Iris pigment epithelial cell (primary cell): ENCODE measurements at regions not wholly inside any gene's neighbourhood (a gene's known extent, or its start where the extent isn't known, plus 50 kb on each side); places are given as distances from the start of the nearest gene placed in this dataset.

Source experiments
- DNase-seq: peaks from one replicate; pipeline ENCODE4 v3.0.0-alpha.2; 2011; ENCODE audit warnings: low read depth

- no peak for DNase-seq
Measured at GRCh38 chr2:120477198-120477597, 131.3 kb downstream of the INHBB start.

DNA sequence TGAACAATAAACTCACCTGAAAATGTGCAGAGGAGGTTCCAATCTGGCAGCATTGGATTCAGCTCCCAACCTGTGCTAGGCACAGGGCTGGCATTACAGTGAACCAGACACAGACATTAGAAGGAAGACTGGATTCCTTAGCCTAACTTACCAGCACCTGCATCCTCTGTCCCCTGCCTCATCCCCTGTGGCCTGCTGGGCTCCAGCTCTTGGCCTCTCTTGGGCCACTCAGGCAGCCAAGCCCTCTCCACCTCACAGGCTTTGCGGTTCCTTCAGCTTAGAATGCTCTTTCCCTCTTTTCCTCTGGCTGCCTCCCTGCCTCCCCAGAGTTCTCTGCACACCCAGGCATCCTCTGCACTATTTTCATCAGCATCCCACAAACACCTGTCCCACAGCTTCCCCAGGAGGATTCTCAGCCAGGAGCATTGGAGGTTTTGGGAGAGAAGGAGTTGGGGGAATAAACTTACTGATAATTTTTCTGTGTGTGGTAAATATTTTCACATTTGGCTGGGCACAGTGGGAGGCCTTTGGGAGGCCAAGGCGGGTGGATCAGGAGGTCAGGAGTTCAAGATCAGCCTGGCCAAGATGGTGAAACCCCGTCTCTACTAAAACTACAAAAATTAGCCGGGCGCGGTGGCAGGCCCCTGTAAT lies 132.0 kb downstream of the INHBB start:
- no peak for DNase-seq

DNA sequence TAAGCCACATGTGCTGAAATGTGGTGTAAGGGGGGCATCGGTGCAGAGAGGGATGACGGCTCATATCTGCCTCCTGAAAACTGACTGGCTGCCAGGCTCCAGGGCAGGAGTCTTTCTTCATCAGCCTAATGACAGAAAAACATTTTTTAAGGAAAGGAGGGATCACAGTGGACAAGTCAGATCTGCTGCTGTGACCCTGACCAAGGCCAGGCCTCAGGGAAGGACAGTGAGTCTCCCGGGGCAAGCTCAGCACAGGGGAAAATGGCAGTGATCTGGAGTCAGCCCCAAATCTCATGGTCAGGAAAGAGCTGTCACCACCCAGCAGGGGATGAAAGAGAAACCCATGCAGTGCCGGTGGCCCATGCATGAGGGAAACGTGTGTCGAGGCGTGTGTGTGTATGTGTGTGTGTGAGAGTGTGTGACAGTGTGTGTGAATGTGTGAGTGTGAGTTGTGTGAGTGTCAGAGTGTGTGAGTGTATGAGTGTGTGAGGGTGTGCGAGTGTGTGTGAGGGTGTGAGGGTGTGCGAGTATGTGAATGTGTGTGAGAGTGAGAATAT lies 134.5 kb downstream of the INHBB start:
- no peak for DNase-seq

- no peak for DNase-seq
Measured at GRCh38 chr2:120480903-120481445, 135.0 kb downstream of the INHBB start.

GRCh38 chr2:120481446-120482194 lies 135.7 kb downstream of the INHBB start:
- no peak for DNase-seq

DNA sequence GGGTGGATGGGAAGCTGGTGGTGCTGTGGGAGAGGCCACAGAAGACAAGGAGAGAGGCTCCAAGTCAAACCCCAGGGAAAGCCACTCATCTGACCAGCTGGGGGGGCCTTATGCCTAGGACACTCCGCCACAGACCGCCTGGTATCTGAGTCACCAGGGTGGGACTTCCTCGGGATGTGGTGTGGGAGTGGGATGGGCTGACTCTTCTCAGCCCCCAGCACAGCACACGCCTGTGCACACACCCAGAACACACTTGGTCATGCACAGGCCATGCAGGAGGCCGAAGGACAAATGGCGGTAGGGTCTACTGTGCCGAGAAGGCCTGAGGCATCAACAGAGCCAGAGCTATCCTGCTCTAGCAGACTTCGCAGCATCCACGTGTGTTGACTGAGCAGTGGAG lies 136.4 kb downstream of the INHBB start:
- no peak for DNase-seq

- DNase-seq, result no peak
Measured at GRCh38 chr2:120483355-120483754, 137.4 kb downstream of the INHBB start.

DNA sequence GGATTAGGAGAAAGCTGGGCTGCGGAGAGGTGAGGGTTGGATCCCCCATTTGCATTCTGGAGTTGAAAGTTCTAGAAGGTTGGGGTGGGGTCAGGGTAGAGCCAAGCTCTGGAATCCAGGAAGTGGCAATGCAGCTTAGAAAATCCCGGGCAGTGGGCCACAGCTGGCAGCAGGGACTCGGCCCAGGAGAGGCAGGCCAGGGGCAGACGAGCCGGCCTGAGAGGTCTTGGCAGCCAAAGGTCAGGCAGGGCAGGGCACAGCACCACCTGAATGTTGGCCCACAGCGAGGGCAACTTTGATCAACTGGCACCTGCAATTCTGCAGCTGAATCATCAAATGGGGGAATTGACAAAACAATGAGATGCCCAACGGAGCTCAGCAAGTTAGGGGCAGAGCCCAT lies 139.2 kb downstream of the INHBB start:
- DNase-seq, result no peak

DNA sequence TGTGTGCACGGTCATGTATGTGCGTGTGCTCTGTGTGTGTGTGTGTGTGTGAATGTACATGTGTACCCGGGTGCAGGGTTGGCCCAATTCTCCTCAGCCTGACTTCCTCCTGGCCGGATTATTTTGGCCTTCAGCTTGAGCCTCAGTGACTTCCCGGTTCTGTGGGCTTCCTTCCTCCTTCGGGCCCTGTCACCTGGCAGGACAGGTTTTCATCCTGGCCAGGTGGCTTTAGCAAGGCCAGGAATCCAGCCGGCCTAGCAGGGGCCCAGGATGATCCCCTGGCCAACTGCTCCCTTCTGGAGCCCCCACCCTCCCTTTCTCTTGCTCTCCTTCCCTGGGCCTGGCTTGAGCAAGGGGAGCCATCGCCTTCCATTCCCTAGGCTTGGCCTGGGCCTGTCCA lies 140.5 kb downstream of the INHBB start:
- no peak for DNase-seq

- DNase-seq, result no peak
Measured at GRCh38 chr2:120486946-120487345, 141.0 kb downstream of the INHBB start.

DNA sequence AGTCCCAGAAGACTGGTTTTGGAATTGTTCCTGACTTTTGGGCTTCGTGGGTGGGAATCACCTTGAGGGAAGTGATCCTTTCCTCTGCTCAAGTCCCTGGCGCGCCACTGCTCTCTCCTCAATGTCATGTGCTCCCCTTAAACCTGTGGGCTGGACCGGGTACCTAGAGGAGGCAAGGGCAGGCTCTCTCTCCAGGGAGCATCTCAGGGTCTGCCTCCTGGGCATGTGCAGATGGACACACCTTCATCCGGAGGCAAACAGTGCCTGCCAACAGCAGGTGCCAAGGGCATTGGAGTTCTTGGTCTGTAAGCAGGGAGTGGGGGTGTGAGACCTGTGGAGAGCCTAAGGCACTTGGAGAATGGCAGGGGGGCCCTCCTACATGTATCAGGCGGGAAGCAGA lies 142.6 kb downstream of the INHBB start:
- no peak for DNase-seq

- no peak for DNase-seq
Measured at GRCh38 chr2:120489023-120489422, 143.1 kb downstream of the INHBB start.

GRCh38 chr2:120490091-120490798 lies 144.3 kb downstream of the INHBB start:
- DNase-seq, result no peak

GRCh38 chr2:120491111-120491625 lies 145.2 kb downstream of the INHBB start:
- no peak for DNase-seq

DNA sequence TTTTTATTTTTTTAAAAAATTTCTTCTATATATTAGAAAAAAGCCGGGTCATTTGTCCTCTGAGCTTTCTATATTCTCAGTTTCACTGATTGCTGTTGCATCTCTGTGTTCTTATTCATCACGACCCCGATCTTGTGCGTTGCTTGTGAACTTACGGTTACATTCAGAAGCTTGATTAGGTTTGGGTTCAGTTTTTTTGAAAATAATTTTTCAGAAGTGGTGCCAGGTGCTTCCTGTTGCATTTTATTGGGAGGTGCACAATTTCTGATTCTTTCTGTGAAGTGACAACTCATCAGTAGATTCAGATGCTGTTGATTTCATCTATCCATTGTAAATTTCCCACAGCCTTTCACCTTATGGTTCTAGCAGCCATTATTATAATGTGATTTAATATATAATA lies 147.3 kb downstream of the INHBB start:
- DNase-seq, result no peak

DNA sequence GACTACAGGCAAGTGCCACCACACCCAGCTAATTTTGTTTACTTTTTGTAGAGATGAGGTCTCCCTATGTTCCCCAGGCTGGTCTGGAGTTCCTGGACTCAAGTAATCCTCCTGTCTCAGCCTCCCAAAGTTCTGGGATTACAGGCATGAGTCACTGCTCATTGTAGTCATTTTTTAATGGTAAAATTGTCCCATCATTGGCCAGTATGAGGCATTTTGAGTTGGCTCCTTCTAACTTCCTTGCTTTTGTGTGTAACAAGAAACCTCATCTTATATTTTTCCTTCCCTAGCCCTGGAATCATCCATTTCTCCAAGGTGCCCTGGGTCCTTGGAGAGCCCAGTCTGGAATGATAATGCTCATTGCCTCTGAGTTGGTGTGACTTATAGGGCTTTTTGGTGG lies 148.5 kb downstream of the INHBB start:
- no peak for DNase-seq

GRCh38 chr2:120495586-120495985 lies 149.7 kb downstream of the INHBB start:
- DNase-seq, result no peak

GRCh38 chr2:120496235-120496634 lies 150.3 kb downstream of the INHBB start:
- DNase-seq, result no peak

GRCh38 chr2:120496759-120497158 lies 150.8 kb downstream of the INHBB start:
- DNase-seq, result no peak

- no peak for DNase-seq
Measured at GRCh38 chr2:120497261-120497977, 151.5 kb downstream of the INHBB start.

DNA sequence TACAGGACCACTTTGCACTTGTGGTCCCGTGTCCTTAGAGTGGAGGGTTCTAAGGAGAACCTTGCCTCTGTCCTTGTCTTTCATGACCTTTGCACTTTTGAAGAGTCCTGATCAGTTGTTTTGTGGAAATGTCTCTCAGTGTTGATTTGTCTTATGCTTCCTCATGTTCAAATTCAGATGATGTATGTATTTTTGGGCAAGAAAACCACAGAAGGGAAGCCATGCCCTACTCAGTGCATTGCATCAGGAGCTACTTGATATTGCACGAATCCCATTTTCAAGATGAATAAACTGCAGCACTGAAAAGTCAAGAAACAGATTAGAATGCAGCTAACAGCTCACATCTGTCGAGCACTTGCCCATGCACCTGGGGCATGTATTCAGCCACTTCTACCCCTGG lies 152.2 kb downstream of the INHBB start:
- DNase-seq, result no peak
